BE2C (cell line): ENCODE measurements at regions not wholly inside any gene's neighbourhood (a gene's known extent, or its start where the extent isn't known, plus 50 kb on each side); places are given as distances from the start of the nearest gene placed in this dataset.
"Not testable (repeated sequence)": the region's sequence is repeated elsewhere in the genome, so short reads cannot be mapped to it uniquely, and the experiment has no call there.

Experiments used
- DNase-seq: peaks from one replicate; pipeline ENCODE4 v3.0.0-alpha.2; 2020
- H3K27me3 ChIP-seq: fragments of 250-450 bp; sonication (Bioruptor Pico); 2 replicates; pipeline ENCODE4 v1.5.1; 2020; ENCODE audit warnings: mild to moderate bottlenecking
- H3K36me3 ChIP-seq: fragments of 250-450 bp; sonication (Bioruptor Pico); 2 replicates; pipeline ENCODE4 v1.5.1; 2020; ENCODE audit warnings: mild to moderate bottlenecking
- H3K4me1 ChIP-seq: fragments of 250-450 bp; sonication (Bioruptor Pico); 2 replicates; pipeline ENCODE4 v1.5.1; 2020
- H3K4me3 ChIP-seq: 2 replicates; pipeline ENCODE4 v1.5.1; 2011; ENCODE audit warnings: low read depth, low read length
- H3K9me3 ChIP-seq: fragments of 250-450 bp; sonication (Bioruptor Pico); 2 replicates; pipeline ENCODE4 v1.5.1; 2020
- TF ChIP-seq, protein P1 (sequence below): IDR thresholded peaks from 2 replicates; pipeline ENCODE4 v1.5.1; 2012; ENCODE audit warnings: mild to moderate bottlenecking, low read depth, low read length

DNA sequence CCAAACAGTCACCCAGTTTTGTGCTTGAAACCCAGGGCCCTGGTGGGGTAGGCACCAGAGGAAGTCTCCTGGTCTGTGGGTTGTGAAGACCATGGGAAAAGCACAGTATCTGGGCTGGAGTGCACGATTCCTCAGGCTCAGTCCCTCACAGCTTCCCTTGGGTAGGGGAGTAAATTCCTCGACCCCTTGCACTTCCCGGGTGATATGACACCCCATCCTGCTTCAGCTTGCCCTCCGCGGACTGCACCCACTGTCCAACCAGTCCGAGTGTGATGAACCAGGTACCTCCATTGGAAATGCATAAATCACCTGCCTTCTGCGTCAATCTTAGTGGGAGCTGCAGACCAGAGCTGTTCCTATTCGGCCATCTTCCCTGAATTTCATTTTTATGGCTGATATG is 133.9 kb upstream of the KCTD3 start:
- Histone ChIP-seq H3K4me3 (no peak overlapping the region), H3K27me3 (no peaks in the 10 kb centered on the region), H3K4me1 (no peaks in the 10 kb centered on the region), H3K36me3 (no peaks in the 10 kb centered on the region), H3K9me3 (no peaks in the 10 kb centered on the region)
- TF ChIP-seq, protein P1, sequence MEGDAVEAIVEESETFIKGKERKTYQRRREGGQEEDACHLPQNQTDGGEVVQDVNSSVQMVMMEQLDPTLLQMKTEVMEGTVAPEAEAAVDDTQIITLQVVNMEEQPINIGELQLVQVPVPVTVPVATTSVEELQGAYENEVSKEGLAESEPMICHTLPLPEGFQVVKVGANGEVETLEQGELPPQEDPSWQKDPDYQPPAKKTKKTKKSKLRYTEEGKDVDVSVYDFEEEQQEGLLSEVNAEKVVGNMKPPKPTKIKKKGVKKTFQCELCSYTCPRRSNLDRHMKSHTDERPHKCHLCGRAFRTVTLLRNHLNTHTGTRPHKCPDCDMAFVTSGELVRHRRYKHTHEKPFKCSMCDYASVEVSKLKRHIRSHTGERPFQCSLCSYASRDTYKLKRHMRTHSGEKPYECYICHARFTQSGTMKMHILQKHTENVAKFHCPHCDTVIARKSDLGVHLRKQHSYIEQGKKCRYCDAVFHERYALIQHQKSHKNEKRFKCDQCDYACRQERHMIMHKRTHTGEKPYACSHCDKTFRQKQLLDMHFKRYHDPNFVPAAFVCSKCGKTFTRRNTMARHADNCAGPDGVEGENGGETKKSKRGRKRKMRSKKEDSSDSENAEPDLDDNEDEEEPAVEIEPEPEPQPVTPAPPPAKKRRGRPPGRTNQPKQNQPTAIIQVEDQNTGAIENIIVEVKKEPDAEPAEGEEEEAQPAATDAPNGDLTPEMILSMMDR: no peak
- DNase-seq: no peak

DNA sequence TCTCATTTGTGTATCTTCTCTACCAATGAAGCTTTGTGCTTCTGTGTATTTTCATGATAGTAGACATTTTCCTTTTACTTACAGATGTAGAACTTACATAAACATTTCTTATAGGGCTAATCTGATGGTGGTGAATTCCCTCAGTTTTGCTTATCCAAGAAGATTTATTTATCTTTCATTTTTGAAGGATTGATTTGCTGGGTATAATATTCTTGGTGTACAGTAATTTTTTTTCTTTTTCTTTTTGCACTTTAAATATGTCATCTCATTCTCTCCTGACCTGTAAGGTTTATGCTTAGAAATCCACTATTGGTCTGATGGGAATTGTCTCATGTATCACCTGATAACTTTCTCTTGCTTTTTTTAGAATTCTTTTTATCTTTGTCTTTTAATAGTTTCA is 127.6 kb upstream of the KCTD3 start:
- TF ChIP-seq, protein P1: no peak
- Histone ChIP-seq H3K9me3 (no peaks in the 10 kb centered on the region), H3K4me1 (no peaks in the 10 kb centered on the region), H3K27me3 (no peaks in the 10 kb centered on the region), H3K4me3 (no peak overlapping the region), H3K36me3 (no peaks in the 10 kb centered on the region)
- no peak for DNase-seq

DNA sequence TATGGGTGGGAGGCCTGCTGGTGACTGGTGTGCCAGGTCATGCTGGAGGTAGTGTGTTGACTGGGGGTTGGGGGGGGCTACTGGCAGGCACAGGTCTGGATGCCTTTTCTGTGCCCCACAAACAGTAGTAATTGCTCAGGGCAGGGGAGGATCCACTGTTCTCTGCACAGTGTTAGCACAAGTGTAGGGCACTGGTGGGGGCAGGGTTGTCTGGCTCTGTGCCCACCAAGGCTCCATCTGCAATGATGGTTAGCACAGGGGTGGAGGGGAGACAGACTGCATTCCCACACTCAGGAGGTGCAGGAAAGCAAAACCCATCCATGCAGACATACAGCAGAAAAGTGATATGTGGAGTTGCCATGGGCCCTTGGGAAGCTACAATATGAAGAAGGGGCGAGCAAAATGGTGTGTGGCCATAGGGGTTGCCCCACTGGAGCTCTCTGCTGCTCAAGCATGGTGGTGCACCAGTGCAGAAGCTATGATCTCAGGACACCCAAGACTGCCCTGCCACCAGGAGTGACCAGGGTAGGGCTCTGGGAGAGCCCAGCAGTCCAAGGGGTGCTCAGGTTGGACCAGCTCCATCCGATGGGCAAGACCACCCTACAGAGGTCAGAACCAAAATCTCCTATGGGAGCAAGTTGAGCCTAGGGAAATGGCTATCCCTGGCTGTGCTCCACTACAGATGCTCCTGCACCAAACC is 122.2 kb upstream of the KCTD3 start:
- H3K4me1 ChIP-seq: no peaks in the 10 kb centered on the region
- no peaks in the 10 kb centered on the region for H3K36me3 ChIP-seq
- DNase-seq: no peak
- H3K27me3 ChIP-seq: no peaks in the 10 kb centered on the region
- TF ChIP-seq, protein P1: no peak
- H3K4me3 ChIP-seq: no peak overlapping the region
- H3K9me3 ChIP-seq: no peaks in the 10 kb centered on the region

DNA sequence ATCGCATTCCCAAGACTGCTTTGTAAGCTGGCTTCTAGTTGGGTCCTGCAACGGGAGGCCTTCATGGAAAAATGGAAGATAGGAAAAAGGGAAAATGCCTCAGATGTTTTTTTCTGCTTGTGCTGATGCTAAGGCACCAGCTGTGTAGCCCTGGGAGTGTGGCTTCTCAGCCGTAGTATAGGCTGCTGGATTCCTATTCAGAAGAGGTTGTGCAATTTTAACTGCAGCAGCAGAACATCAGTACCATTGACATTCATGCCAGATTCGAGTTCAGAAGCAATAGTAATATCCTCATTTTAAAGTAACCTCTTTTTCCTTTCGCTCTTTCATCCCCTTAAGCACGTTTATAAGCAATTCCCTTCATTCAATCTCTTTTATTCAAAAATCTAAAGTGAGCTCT is 119.1 kb upstream of the KCTD3 start:
- not testable (repeated sequence) for H3K4me3 ChIP-seq

DNA sequence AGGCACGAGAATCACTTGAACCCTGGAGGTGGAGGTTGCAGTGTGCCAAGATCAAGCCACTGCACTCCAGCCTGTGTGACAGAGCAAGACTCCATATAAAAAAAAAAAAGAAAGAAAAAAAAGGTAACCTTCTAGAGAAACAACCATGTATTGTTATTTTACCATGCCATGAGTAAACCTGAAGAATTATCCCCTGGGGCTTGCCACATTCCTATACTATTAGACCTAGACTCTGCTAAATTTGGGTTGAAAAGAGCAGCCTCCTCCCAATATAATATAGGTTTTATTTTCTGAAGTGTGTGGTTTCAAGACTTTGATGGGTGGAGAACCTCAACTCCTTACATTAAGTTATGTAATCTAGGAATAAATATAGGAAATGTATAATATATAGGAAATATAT is 118.0 kb upstream of the KCTD3 start:
- H3K36me3 ChIP-seq, DNase-seq, H3K4me3 ChIP-seq, H3K4me1 ChIP-seq, H3K27me3 ChIP-seq, H3K9me3 ChIP-seq: not testable (repeated sequence)

More for the DNA sequence above, 119.1 kb upstream of the KCTD3 start:
- not testable (repeated sequence) for DNase-seq, H3K9me3 ChIP-seq, H3K36me3 ChIP-seq, H3K27me3 ChIP-seq, H3K4me1 ChIP-seq

DNA sequence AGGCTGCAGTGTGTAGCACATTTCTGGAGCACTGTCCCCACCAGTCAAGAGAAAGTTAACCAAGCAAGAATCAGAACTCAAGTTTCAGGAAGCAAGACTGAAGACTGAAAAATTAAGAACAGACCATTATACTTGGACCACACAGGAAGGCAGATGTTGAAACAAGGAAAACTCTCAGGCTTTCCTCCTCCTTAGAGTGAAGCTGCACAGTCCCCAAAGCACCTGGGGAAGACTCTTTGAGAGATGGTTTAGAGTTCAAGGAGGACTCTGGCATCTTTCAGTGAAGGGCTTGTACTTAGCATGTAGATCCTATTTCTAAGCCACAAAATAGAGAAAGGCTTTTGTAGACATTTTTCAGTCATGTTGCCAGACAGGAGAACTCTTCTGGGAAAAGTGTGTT is 113.7 kb upstream of the KCTD3 start:
- Histone ChIP-seq H3K4me1 (no peaks in the 10 kb centered on the region), H3K4me3 (no peak overlapping the region), H3K36me3 (no peaks in the 10 kb centered on the region), H3K27me3 (no peaks in the 10 kb centered on the region; the same call in 1 of the 2 replicates), H3K9me3 (no peaks in the 10 kb centered on the region)
- TF ChIP-seq, protein P1: no peak
- no peak for DNase-seq

DNA sequence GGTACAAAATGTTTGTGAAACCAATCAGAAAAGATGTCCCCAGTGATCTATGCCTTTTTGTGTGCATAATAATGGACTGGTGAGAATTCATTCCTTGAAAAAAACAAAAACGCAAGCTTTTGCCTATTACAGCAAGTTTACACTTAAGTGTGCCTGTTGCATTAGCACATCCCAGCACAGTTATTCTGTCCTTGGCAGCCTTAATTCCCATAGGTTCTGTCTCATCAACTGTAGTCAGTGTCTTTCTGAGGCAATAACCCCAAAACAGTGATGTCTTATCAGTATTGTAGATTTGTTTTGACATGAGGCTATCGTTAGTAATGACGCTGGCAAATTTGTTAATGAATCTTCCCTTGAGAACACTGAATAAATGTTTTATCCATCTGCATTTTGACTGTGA is 109.9 kb upstream of the KCTD3 start:
- Histone ChIP-seq H3K4me1 (no peaks in the 10 kb centered on the region), H3K4me3 (no peak overlapping the region)

More for the DNA sequence above, 109.9 kb upstream of the KCTD3 start:
- DNase-seq: no peak
- no peaks in the 10 kb centered on the region for H3K36me3 ChIP-seq
- H3K9me3 ChIP-seq: no peaks in the 10 kb centered on the region
- TF ChIP-seq, protein P1: no peak
- H3K27me3 ChIP-seq: no peaks in the 10 kb centered on the region; the same call in 1 of the 2 replicates
